ENCODE measurements at regions not wholly inside any gene's neighbourhood (a gene's known extent, or its start where the extent isn't known, plus 50 kb on each side); places are given as distances from the start of the nearest gene placed in this dataset.

- TF ChIP-seq, protein P1, sequence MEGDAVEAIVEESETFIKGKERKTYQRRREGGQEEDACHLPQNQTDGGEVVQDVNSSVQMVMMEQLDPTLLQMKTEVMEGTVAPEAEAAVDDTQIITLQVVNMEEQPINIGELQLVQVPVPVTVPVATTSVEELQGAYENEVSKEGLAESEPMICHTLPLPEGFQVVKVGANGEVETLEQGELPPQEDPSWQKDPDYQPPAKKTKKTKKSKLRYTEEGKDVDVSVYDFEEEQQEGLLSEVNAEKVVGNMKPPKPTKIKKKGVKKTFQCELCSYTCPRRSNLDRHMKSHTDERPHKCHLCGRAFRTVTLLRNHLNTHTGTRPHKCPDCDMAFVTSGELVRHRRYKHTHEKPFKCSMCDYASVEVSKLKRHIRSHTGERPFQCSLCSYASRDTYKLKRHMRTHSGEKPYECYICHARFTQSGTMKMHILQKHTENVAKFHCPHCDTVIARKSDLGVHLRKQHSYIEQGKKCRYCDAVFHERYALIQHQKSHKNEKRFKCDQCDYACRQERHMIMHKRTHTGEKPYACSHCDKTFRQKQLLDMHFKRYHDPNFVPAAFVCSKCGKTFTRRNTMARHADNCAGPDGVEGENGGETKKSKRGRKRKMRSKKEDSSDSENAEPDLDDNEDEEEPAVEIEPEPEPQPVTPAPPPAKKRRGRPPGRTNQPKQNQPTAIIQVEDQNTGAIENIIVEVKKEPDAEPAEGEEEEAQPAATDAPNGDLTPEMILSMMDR (IDR thresholded peaks at IDR 0.05; ENCODE audit: insufficient read depth, low read depth, low read length), result no peak
- H3K4me3 ChIP-seq (ENCODE audit: low read depth, low read length), result no peak overlapping the region
- DNase-seq (ENCODE audit: low read depth), result no peak
Measured at GRCh38 chr2:455913-456312, 168.0 kb upstream of the ALKAL2 start.

DNA sequence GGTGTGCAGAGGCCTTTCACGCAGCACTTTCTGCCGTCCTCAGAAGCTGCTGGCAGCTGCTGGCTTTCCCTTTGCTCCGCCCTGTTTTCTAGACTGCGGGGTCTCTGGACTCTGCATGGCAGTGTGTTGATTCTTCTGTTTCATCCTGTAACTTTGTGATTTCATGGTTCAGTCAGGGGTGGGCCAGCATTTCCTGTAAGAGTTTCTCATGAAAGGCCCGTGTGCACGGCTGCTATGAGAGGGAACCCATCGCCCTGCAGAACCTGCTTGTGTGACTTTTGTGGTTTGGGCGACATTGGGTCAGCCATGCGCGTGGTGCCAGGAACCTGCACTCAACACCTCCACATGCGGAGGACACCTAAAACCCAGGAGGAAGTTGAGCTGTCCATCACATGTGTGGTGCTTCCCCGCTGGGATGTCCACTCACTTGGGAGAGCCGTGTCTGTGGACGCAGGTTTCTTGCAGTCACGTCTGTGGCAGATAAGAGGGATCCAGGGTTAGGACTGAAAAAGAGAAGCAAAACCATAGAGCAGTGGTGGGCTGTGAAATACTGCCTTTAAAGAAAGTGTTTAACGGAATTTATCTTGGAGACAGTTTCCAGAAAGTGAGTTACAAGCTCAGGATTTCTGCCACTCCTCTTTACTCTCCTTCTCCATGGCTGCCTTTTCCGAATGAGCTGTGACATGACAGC lies 167.3 kb upstream of the ALKAL2 start:
- no peak overlapping the region for H3K4me3 ChIP-seq (ENCODE audit: low read depth, low read length)
- TF ChIP-seq, protein P1 (IDR thresholded peaks at IDR 0.05; ENCODE audit: insufficient read depth, low read depth, low read length), result no peak
- no peak for DNase-seq (ENCODE audit: low read depth)

- DNase-seq (ENCODE audit: low read depth), result no peak
- no peak overlapping the region for H3K4me3 ChIP-seq (ENCODE audit: low read depth, low read length)
- TF ChIP-seq, protein P1 (IDR thresholded peaks at IDR 0.05; ENCODE audit: insufficient read depth, low read depth, low read length), result no peak
Measured at GRCh38 chr2:453132-453531, 165.2 kb upstream of the ALKAL2 start.

- DNase-seq (ENCODE audit: low read depth), result no peak
- no peak overlapping the region for H3K4me3 ChIP-seq (ENCODE audit: low read depth, low read length)
- TF ChIP-seq, protein P1 (IDR thresholded peaks at IDR 0.05; ENCODE audit: insufficient read depth, low read depth, low read length), result no peak
Measured at GRCh38 chr2:451495-451894, 163.6 kb upstream of the ALKAL2 start.

GRCh38 chr2:449246-450067 lies 161.6 kb upstream of the ALKAL2 start:
- no peak overlapping the region for H3K4me3 ChIP-seq (ENCODE audit: low read depth, low read length)
- no peak for DNase-seq (ENCODE audit: low read depth)
- TF ChIP-seq, protein P1 (IDR thresholded peaks at IDR 0.05; ENCODE audit: insufficient read depth, low read depth, low read length), result no peak

DNA sequence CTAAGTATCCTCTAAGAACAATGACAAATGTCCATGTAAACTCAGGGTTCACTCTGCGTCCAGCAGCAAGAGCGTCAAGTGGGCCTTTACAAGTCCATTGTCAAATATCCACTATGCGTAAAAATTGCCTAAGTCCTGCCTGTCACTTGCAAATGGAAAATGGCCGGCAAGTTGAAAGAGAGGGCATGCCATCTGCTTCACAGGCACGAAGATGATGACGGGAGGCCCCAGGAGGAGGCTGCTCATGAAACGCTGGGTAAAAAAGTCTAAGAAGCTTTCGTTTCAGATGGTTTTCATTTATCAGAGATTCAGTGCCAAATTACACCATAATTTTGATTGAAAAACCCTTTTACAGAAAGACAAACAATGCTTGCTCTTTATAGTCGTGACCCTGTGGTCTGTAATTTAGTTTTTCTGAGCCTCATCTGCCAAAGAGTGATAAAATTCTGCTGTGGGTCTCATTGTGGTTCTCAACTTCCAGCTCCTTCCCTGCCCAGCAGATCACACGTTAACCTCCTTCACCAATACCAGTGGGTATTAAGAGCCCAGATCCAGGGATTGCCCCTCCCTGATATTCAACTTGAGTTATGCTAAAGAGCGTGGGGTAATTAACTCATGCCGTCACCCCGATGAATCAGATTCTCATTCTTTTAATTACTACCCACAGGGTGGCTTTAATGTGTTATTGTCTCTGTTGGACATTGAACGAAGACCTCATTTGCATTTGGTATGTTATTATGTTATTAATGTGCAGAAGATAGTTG lies 160.2 kb upstream of the ALKAL2 start:
- TF ChIP-seq, protein P1 (IDR thresholded peaks at IDR 0.05; ENCODE audit: insufficient read depth, low read depth, low read length), result no peak
- no peak for DNase-seq (ENCODE audit: low read depth)
- H3K4me3 ChIP-seq (ENCODE audit: low read depth, low read length), result no peak overlapping the region

Data from fibroblast of villous mesenchyme (primary cell).